GM12892 (cell line): ENCODE measurements at regions not wholly inside any gene's neighbourhood (a gene's known extent, or its start where the extent isn't known, plus 50 kb on each side); places are given as distances from the start of the nearest gene placed in this dataset.

Experiments
- POLR2A ChIP-seq: IDR thresholded peaks from 2 replicates; pipeline ENCODE4 v1.6.1; 2011; ENCODE audit warnings: low read depth, low read length, control low read depth
- POLR2AphosphoS5 ChIP-seq: IDR thresholded peaks from 2 replicates; pipeline ENCODE4 v1.6.1; 2011; ENCODE audit warnings: low read depth, low read length, control low read depth

DNA sequence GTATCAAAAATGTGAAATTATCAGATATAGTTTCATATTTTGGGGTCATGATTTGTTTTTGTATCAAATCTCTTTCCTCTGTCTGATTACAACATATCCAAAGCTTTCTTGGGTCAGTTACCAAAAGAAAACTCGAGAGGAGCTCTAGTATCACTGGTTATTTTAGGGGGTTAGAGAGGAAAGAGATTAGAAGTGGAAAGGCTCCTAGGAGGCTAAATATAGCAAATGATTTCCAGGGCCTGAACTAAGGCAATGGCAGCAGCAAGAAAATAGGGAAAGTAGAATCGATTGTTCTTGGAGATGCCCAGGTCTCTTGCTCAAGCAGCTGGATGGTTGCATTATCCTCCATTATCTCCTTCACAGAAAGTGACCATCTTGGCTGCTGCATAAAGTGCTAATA lies 72.9 kb downstream of the NHLRC3 start:
- TF ChIP-seq POLR2AphosphoS5: no peak
- no peak for TF ChIP-seq POLR2A
